Stimulated activated CD8-positive, alpha-beta memory T cell treated with anti-CD3 and anti-CD28 coated beads, Interleukin-4, amount 100 ng/mL, for 4 hours (primary cell): ENCODE measurements at regions not wholly inside any gene's neighbourhood (a gene's known extent, or its start where the extent isn't known, plus 50 kb on each side); places are given as distances from the start of the nearest gene placed in this dataset.

Experiments
- DNase-seq, 2 donors: peaks; one replicate each; pipeline ENCODE4 v3.0.0-alpha.2; 2020; ENCODE audit warnings: low read depth in 2 of 2, low spot score in 1 of 2

DNA sequence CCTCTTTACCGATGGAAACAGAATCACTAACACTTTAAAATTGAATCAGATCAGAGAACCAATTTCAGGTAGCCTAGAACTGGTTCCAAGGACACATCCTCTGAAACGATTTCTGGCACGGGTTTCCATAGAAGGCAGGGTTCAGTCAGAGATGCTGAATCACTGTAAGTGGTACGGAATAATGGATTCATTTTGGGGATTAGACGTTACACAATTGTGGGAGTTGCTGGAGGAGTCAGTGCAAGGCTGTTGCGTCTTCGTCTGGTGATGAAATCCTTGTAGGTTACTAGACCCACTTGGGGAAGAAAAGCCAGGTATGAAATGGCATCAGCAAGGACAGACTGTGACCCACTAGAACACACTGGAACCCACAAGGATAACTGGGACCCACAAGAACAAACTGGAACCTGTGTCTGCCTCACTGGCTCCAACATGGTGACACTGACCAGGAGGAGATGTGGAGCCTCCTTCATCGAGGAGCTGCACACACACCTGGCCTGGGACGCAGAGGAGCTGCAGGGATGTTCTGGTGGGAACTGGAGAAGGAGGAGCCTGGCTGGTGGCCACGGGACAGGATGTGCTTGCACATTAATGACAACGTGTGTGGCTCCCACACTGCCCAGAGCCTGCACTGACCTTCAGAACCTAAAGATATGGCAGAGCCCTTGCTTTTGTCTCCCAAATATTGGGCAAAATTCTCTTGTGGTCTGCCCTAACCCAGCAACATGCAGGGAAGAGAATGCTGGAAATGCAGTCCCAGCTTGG lies 105.1 kb downstream of the TRAPPC11 start:
- DNase-seq: no peak

GRCh38 chr4:183765251-183765911 lies 106.3 kb downstream of the TRAPPC11 start:
- no peak for DNase-seq

DNA sequence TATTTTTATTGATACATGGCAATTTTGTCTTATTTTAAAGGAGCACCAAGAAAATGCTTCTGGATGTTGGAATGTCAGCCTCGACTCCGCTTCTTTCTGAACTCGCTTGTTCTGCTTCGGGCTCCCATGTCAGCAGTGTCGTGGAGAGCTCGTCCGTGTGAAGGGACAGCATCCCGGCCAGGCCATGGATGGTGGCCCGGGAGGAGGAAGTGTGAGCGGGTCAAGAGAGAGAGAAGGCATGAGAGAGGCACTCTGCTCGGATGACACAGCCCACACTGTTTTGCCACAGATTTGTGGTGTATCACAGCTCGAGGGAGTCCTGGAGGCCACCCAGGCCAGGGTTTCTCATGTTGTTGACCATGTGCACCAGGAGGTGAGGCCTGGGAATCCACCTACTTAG lies 107.0 kb downstream of the TRAPPC11 start:
- DNase-seq: no peak

DNA sequence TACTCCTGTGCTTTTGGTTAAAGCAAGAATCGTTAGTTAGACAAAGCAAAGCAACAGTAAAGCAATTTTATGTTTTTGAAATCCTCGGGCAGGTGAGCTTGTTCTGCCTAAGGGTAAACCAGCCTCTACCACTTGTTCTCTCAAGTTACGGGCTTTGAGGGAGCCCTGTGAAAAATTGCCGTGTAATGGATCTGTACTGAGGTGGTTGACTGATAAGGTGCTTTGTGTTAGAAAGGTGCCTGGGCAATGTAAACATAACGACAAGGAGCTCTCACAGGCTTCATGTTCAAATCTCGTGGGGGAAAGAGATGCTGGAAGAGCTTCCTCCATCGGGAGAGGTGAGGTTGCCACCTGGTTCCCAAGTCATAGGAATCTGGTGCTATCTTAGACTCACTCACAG lies 111.8 kb downstream of the TRAPPC11 start:
- no peak for DNase-seq

- DNase-seq: no peak
These were observed 113.3 kb downstream of the TRAPPC11 start for GRCh38 chr4:183772361-183772760.

GRCh38 chr4:183773790-183774189 lies 114.7 kb downstream of the TRAPPC11 start:
- DNase-seq: no peak

GRCh38 chr4:183783306-183783705 lies 121.8 kb upstream of the STOX2 start:
- no peak for DNase-seq

DNA sequence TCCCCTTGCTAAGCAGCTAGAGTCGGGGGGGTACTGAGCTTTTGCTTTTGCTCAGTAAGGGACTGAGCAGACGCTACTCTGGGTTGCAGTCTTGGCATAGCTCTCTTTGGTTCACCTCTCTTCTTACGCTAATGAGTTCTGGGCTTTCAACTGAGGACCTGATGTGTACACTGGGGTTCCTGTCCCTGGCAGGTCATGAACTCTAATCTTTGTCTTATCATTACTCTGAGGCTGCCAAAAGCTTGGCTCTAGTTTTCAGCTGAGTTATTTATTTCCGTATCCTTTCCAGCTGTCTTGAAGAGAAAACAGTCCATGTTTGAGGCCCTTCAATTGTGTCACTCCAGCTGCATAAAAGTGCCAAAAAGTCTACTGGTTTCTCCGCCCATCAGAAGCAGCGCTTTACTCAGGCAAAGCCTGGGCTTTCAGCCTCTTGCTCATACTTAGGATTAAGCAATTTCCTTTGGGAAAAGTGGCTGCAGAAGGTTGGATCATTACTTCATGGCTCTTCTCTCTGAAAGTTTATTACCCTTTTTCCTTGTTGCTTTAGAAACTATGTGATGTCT lies 121.0 kb upstream of the STOX2 start:
- DNase-seq: no peak

DNA sequence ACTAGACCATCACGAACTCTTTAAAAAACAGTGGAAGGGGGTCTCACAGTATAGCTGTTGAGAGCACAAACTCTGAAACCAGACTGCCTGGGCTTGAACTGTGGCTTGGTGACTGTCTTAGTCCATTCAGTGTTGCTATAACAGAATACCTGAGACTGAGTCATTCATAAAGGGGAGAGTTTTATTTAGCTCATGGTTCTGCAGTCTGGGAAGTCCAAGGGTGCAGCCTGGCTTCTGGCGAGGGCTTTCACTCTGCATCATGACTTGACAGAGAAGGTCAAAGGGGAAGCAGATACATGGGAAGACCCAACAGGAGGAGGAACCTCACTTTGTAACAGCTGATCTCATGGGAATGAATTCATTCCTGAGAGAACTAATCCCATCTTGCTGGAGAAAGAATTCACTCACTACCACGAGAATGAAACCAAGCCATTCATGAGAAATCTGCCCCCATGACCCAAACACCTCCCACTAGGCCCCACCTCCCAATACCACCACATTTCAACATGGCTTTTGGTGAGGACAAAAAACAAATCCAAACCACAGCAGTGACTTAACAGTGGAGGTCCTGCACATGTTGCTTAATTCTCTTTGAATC lies 116.7 kb upstream of the STOX2 start:
- DNase-seq: no peak

- no peak for DNase-seq
These were observed 115.5 kb upstream of the STOX2 start for GRCh38 chr4:183789657-183790056.

GRCh38 chr4:183790661-183791060 lies 114.4 kb upstream of the STOX2 start:
- no peak for DNase-seq

DNA sequence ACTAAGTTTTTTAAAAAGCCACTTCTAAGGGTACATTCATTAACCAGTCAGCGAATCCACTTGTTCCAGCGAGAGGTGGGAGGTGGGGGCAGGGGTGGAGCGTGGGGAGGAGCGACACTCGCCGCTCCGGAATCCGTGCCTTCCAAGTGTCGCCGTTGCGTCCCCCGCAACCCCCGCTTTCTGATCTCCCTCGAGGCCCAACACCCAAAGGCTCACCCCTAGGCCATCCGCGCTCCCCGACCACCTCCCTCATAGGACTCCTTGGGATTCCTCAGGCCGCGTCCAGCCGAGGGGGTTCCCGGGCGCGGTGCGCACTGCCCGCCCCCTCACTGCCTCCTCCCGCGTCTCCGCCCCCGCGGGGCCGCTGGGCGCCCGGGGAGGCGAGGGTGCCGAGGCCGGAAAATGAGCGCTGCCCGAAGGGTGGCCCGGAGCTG lies 108.1 kb upstream of the STOX2 start:
- DNase-seq: no peak

DNA sequence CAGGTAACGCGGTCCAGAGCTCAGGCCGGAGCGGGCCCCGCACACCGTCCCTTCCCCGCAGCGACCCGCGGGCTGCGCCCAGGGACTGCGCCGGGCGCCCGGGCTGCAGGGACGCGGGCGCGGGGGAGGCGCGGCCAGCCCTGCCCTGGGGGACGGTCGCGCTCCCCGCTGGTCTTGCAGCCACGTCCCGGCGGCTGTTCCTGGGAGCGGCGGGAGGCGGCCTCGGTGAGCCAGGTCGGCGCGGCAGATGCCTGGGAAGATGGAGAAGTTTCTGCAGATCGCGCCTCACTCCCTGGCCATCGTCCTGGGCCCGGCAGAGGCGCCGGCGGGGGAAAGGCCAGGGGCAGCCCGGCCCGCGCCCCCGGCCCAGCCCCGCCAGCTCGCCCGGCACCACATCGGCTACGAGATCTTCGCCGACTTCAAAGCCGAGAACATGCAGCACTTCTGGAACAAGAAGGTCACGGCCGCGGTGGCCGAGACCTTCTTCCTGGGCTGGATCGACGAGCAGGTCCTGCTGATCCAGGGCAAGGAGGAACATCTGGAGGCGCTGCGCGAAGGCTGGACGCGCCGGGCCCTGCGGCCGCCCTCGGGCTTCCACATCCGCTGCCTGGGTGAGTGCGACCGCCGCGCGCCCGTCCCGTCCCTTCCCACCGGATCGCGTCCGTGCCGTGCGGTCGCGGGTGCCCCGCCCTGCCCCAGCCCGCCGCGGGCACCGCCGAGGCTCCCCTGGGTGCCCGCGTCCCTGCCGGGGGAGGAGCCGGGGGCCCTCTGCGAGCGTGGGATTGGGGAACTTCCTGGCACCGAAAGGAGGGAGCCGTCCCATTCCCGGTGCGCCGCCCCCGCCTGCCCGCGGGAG lies 107.4 kb upstream of the STOX2 start:
- DNase-seq: no peak

- DNase-seq: no peak
These were observed 106.5 kb upstream of the STOX2 start for GRCh38 chr4:183798301-183799253.

GRCh38 chr4:183801457-183802165 lies 103.5 kb upstream of the STOX2 start:
- DNase-seq: no peak

DNA sequence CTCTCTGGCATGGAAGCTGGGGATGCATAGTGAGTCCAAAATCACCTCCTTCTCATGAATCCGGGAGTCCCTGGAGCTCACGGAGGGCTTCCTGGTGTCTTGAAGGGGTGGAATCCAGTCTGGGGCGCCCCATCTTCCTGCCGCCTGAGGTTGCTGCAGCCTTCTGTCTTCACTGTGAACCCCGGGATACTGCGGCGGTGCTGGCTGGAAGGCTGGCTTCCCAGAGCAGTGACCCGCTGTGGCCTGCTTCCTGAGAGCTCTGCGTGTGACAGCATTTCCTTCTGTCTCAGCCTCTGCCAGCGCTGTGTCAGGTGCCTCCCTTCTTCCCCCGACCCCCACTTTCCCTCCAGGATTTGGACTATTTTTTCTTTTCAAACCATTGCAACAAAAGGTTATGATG lies 98.8 kb upstream of the STOX2 start:
- DNase-seq: no peak

DNA sequence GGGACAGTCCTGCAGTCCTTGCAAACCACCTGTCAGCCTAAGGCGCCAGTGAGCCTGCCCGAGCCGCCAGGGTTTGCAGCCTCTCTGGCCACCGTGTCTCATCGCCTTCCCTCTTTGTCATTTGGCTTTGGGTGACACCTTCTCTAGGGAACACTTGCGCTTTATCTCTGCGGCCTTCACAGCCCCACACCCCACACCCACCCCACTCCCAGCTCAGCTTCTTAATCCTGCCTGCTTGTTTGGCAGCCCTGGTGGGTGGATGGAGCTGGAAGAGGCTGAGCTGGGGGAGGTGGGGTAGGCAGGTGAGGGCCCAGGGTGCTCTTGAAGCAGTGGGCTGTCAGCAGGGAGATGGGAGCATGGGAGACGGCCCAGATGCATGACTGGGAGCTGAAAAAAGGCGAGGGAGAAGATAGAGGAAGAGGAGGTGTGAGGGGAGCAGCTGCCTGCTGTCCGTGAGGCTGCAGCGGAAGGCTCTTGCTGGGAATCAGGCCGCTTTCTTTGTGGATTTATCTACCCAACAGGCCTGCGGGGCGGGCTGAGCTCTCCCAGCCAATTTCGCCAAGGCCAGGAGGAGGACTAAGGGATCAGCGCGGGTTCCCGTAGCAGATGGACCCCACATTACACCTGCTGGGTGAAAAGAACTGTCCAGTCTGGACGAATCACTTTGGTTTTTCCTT lies 97.5 kb upstream of the STOX2 start:
- DNase-seq: no peak

DNA sequence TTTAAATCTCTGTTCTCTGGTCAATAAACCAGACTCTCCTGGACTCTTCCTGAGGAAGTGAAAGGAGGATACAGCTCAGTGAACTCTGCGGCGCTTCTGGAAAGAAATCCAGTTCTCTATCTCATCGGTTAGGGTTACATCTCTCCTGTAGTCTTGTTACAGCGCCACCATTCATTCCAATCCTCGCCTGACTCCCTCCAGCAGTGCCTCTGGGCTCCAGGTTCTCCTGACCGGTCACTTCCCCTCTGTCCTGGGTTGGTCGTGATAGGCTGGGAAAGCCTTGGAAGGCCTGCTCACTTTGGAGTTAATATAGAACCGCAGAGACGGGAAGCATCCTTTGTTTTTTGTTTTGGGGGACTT lies 97.0 kb upstream of the STOX2 start:
- DNase-seq: no peak

DNA sequence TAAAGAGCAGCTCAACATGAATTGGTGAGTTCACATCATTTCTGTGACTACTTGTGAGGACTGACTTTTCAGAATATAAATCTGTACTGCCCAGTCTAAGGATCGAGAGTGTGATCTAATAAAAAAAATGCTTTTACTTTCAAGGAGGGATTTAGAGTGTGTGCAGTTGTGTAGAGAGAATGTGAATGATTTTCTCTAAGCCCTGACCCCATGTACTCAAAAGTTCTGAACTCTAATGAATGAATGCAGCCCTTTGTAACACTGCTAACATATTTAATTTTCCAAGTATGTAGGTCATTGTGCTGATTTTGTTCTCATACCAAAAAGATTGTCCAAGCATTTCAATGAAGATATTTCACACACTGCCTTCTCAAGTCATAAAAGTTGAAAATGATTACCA lies 92.5 kb upstream of the STOX2 start:
- DNase-seq: no peak
